HG03064 (cell line): ENCODE measurements at regions not wholly inside any gene's neighbourhood (a gene's known extent, or its start where the extent isn't known, plus 50 kb on each side); places are given as distances from the start of the nearest gene placed in this dataset.

Source experiments
- ATAC-seq: cut with Tn5 transposase; IDR thresholded peaks from one replicate; pipeline ENCODE4 v1.9.1; 2021; ENCODE audit warnings: low read depth; ENCODE audit not compliant: unreplicated experiment

- no peak for ATAC-seq
Observed at GRCh38 chr13:85742355-85742754, 56.9 kb downstream of the SLITRK6 start.

GRCh38 chr13:85741017-85741416 is 58.2 kb downstream of the SLITRK6 start:
- ATAC-seq = no peak

GRCh38 chr13:85738696-85739320 is 60.4 kb downstream of the SLITRK6 start:
- no peak for ATAC-seq

- no peak for ATAC-seq
Observed at GRCh38 chr13:85737952-85738351, 61.3 kb downstream of the SLITRK6 start.

- ATAC-seq = no peak
Observed at GRCh38 chr13:85729296-85729695, 69.9 kb downstream of the SLITRK6 start.

DNA sequence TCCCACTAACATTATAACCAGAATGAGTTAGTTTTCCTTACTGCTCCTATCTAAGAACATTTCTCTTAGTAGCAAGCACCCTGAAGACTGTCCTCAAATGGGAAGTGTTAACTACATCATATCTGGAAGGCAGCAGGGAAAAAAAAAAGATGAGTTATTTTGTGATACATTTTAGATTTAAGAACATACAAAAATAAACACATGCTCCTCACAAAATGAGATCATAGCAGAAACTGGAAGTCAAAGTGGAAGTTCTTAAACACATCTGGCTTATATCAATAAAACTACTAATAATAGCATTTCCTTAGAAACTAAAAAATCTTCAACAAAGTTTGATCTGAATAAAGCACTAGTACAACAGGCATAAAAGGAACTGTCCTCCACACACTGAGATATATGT is 70.4 kb downstream of the SLITRK6 start:
- no peak for ATAC-seq

GRCh38 chr13:85725433-85725832 is 73.8 kb downstream of the SLITRK6 start:
- ATAC-seq = no peak

- no peak for ATAC-seq
Observed at GRCh38 chr13:85724546-85725432, 74.4 kb downstream of the SLITRK6 start.

- no peak for ATAC-seq
Observed at GRCh38 chr13:85719749-85720148, 79.5 kb downstream of the SLITRK6 start.

DNA sequence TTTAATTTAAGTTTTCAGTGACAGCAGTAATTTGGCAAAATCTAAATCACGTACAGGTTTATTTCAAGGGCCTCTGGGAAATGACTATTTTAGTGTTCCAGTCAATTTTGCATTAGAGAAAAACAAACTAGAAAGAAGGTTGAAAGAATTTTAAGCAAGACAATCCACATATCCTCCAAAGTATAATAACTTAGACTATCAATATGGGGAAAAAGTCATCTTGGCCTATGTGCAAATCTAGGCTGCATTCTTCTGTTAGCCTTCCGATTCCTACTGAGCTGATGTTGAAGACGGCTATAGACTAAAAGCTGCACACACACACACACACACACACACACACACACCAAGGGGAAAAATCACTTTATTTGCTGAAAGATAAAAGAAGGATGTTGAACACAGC is 81.3 kb downstream of the SLITRK6 start:
- ATAC-seq = no peak

- ATAC-seq = no peak
Observed at GRCh38 chr13:85710545-85710944, 88.7 kb downstream of the SLITRK6 start.

DNA sequence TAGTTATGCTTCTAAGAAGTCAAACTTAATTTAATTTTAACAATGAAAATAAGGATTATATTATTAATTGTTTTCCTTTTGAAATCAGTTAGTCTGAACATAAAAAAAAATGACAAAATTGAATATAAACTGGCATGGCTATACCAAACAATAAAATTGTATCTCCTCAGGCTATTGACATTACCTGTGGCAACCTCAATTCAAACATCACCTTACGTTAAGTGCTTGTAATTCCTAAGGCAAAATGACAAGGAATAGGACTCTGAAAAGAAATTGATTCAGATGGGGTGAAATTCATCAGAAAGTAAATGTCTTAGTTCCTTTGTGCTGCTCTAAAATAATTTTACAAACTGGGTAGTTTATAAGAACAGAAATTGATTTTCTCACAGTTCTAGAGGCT is 89.5 kb downstream of the SLITRK6 start:
- no peak for ATAC-seq

GRCh38 chr13:85709072-85709471 is 90.1 kb downstream of the SLITRK6 start:
- ATAC-seq = no peak

DNA sequence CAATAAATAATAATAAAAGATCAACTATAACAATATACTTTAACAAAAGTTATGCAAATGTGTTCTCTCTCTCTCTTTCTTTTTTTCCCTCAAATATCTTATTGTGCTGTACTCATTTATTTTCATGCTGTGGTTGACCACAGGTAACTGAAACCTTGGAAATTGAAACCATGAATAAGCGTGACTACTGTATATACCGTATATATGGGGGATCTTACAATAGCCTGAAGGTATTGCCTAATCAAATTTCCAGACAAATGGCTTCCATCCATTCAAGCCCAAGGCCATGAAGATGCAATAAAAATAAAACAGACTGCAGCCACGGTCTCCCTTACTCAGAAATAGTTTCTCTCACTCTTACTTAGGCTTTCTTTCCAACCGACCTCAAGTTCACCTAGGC is 98.3 kb downstream of the SLITRK6 start:
- no peak for ATAC-seq

DNA sequence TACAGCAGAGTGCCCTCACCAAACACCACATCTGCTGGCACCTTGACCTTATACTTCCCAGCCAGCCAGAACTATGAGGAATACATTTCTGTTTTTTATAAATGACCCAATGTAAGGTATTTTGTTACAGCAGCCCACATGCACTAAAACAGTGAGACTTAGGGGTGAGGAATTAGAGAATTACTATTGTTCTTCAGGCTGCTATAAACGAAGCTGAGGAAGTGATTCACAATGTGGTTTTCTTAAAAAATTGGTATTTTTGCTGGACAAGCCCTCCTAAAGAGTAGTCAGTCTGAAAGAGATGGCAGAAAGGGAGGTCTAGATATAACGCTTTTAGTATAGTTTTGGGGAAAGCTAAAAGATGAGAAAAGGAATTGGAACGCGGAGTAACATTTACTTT is 101.0 kb downstream of the SLITRK6 start:
- ATAC-seq = no peak

DNA sequence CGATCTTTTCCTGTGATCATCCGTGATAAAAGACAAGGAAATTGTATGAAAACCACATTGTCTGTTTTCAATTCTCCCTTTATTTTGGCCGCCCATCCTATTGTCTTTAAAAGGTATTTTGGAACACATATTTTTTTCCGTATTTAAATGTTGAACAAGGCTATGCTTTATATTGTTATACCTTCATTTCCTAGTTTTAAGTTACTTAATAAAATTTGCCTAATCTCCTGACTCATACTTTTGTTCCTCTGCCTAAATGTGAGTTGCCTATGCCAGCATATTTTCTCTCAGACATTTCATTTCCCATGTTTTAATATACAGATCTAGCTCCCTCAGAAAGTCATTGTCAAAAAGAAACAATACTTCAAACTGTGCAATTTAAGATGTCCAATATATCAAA is 104.2 kb downstream of the SLITRK6 start:
- no peak for ATAC-seq

DNA sequence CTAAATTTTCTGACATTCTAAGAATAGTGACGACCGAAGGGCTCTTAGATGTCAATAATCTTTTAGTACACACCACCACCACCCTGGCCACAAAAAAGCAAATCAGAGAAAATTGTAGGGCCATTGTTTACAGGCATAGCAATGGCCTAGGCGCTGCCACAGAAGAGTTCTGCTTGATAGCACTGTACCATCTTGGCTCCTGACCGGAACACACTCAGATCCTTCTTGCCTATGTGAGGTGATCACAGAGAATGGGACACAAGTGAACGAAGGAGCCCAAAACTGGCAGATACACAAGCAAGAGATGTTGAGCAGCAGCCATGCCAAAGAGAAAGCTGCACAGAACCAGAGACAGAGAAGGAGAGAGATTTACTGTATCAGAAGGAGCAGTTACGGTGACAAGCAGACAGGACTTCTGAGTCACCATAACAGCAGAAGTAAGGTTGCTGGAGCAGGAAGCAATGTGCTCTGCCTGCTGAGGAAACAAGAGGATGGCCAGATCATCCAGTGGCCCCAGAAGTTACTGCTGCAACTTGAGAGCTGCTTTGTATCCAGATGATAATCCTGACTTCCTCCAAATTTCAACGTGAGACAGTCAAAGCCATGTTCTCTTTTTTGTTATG is 105.2 kb downstream of the SLITRK6 start:
- ATAC-seq = no peak

GRCh38 chr13:85690368-85690767 is 108.9 kb downstream of the SLITRK6 start:
- no peak for ATAC-seq

DNA sequence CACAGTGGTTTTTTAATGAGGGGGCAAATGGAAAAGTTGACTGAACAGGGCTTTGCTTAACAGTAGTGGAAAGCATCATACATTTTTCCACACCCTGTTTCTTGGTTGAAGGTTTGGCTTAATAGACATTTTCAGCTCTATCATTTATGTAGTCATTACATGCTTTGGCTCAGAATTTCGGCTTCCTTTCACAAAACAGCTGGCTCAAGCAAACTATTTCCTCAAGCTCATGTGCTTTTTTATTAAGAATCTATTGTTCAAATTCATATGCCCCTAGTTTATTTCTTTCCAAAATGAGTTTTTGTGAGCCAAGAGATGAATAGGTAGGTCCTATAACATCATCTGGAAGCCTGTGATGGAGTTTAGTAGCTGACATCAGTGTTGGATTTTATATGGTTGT is 113.8 kb downstream of the SLITRK6 start:
- ATAC-seq = no peak

- no peak for ATAC-seq
Observed at GRCh38 chr13:85675151-85675907, 123.9 kb downstream of the SLITRK6 start.

DNA sequence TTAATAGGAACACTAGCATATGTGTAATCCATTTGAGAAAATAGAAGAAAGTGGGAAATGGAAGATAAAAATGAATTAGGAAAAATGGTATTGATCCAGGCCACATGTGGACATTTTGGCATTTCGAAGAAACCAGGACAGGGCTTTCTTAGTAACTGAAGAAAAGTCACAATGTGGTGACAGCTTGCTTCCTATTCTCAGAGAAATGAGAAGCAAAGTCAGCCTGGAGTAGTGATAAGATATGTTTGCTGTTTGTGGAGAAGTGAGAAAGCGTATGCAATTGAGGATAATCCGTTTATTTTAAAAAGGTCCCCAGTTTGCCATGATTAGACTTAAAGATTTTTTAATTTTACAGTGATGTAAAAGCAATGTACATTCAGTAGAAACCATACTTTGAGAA is 127.9 kb downstream of the SLITRK6 start:
- ATAC-seq = no peak
